SK-N-SH (cell line): ENCODE measurements at regions not wholly inside any gene's neighbourhood (a gene's known extent, or its start where the extent isn't known, plus 50 kb on each side); places are given as distances from the start of the nearest gene placed in this dataset.

Experiments
- CHD2 ChIP-seq: fragments of 150-350 bp; IDR thresholded peaks from 2 replicates; pipeline ENCODE4 v1.6.1; 2018; ENCODE audit warnings: low read length; ENCODE audit not compliant: partially characterized antibody
- CTCF ChIP-seq: fragments of 200-600 bp; sonication (generic); IDR thresholded peaks from 2 replicates; pipeline ENCODE4 v1.6.1; 2017; ENCODE audit warnings: antibody characterized with exemption, mild to moderate bottlenecking, moderate library complexity
- EZH2phosphoT487 ChIP-seq: fragments of 200-600 bp; sonication (generic); IDR thresholded peaks from 2 replicates; pipeline ENCODE4 v1.6.1; 2017; ENCODE audit warnings: low read depth, mixed run types, mild to moderate bottlenecking, antibody characterized with exemption, moderate library complexity, borderline replicate concordance
- FOXM1 ChIP-seq: IDR thresholded peaks from 2 replicates; pipeline ENCODE4 v1.4.0; 2012; ENCODE audit warnings: low read depth, mild to moderate bottlenecking
- JUND ChIP-seq: IDR thresholded peaks from 2 replicates; pipeline ENCODE4 v1.4.0; 2012
- MAX ChIP-seq: IDR thresholded peaks from 2 replicates; pipeline ENCODE4 v1.4.0; 2012; ENCODE audit warnings: low read depth
- MXI1 ChIP-seq: IDR thresholded peaks from 2 replicates; pipeline ENCODE4 v1.6.1; 2012; ENCODE audit warnings: mild to moderate bottlenecking, low read depth, low read length, improper control_type of control experiment
- RCOR1 ChIP-seq: fragments of 150-350 bp; IDR thresholded peaks from 2 replicates; pipeline ENCODE4 v1.6.1; 2017; ENCODE audit warnings: antibody characterized with exemption, low read length
- REST ChIP-seq: IDR thresholded peaks from 2 replicates; pipeline ENCODE4 v1.6.1; 2012; ENCODE audit warnings: mild to moderate bottlenecking, low read depth, low read length, moderate library complexity
- TAF1 ChIP-seq: IDR thresholded peaks from 2 replicates; pipeline ENCODE4 v1.6.1; 2012; ENCODE audit warnings: low read depth, mild to moderate bottlenecking, low read length, moderate library complexity, borderline replicate concordance

- TF ChIP-seq CTCF (no peak), MAX (no peak), TAF1 (no peak), RCOR1 (no peak), REST (no peak), CHD2 (no peak), MXI1 (no peak), JUND (no peak), FOXM1 (no peak), EZH2phosphoT487 (no peak)
Measured at GRCh38 chr10:91355998-91356397, 54.1 kb upstream of the HECTD2 start.
